Esophagus squamous epithelium (tissue), 4 donors: ENCODE measurements at regions not wholly inside any gene's neighbourhood (a gene's known extent, or its start where the extent isn't known, plus 50 kb on each side); places are given as distances from the start of the nearest gene placed in this dataset.

Experiments
- CTCF ChIP-seq, 6 experiments: fragments of 450-650 bp in 4 of 6; fragments of 200-600 bp in 2 of 6; sonication (generic) in 2 of 6; IDR thresholded peaks; one replicate each; pipeline ENCODE4 v1.5.1; 2016 to 2019; ENCODE audit warnings: antibody characterized with exemption in 6 of 6, mild to moderate bottlenecking in 4 of 6, moderate library complexity in 4 of 6
- POLR2A ChIP-seq, 4 donors: fragments of 450-650 bp; IDR thresholded peaks; one replicate each; pipeline ENCODE4 v1.6.1; 2017; ENCODE audit warnings: antibody characterized with exemption in 4 of 4, mild to moderate bottlenecking in 4 of 4, moderate library complexity in 3 of 4

GRCh38 chr14:26996246-26996645 lies 398.4 kb upstream of the NOVA1 start:
- no peak for TF ChIP-seq CTCF (IDR thresholded peaks at IDR 0.05)
- no peak for TF ChIP-seq POLR2A (IDR thresholded peaks at IDR 0.05)
